Osteocyte (in vitro differentiated cells): ENCODE measurements at regions not wholly inside any gene's neighbourhood (a gene's known extent, or its start where the extent isn't known, plus 50 kb on each side); places are given as distances from the start of the nearest gene placed in this dataset.

Source experiments
- DNase-seq: peaks from one replicate; pipeline ENCODE4 v3.0.0; 2021; ENCODE audit warnings: mixed read lengths; ENCODE audit not compliant: unreplicated experiment; ENCODE audit errors: extremely low spot score
- H3K27ac Mint-ChIP-seq: one replicate; pipeline ENCODE4 v1.8.0; 2021; ENCODE audit warnings: mild to moderate bottlenecking, mixed read lengths; ENCODE audit not compliant: unreplicated experiment
- H3K27me3 Mint-ChIP-seq: one replicate; pipeline ENCODE4 v1.8.0; 2021; ENCODE audit warnings: mixed read lengths; ENCODE audit not compliant: unreplicated experiment
- H3K36me3 Mint-ChIP-seq: one replicate; pipeline ENCODE4 v1.8.0; 2021; ENCODE audit warnings: mixed read lengths; ENCODE audit not compliant: unreplicated experiment
- H3K4me1 Mint-ChIP-seq: one replicate; pipeline ENCODE4 v1.8.0; 2021; ENCODE audit warnings: mixed read lengths; ENCODE audit not compliant: unreplicated experiment
- H3K4me3 Mint-ChIP-seq: one replicate; pipeline ENCODE4 v1.8.0; 2021; ENCODE audit warnings: mild to moderate bottlenecking, moderate library complexity, mixed read lengths; ENCODE audit not compliant: unreplicated experiment
- H3K9me3 Mint-ChIP-seq: one replicate; pipeline ENCODE4 v1.8.0; 2021; ENCODE audit warnings: mixed read lengths; ENCODE audit not compliant: unreplicated experiment
- CTCF ChIP-seq: fragments of 200-600 bp; sonication (generic); IDR thresholded peaks from 2 replicates; pipeline ENCODE4 v1.5.0; 2021; ENCODE audit warnings: antibody characterized with exemption, mild to moderate bottlenecking, moderate library complexity

- no peak for DNase-seq
Measured at GRCh38 chr20:9955646-9956045, 79.1 kb upstream of the ANKEF1 start.

GRCh38 chr20:9949563-9949962 lies 85.2 kb upstream of the ANKEF1 start:
- H3K27me3 Mint-ChIP-seq: peaks cover 43% of the 10 kb centered on the region
- H3K9me3 Mint-ChIP-seq: no peaks in the 10 kb centered on the region
- no peak overlapping the region for H3K27ac Mint-ChIP-seq
- no peak for TF ChIP-seq CTCF
- no peaks in the 10 kb centered on the region for H3K36me3 Mint-ChIP-seq
- no peaks in the 10 kb centered on the region for H3K4me1 Mint-ChIP-seq
- DNase-seq: no peak
- H3K4me3 Mint-ChIP-seq: no peak overlapping the region

More at GRCh38 chr20:9955646-9956045, 79.1 kb upstream of the ANKEF1 start:
- no peaks in the 10 kb centered on the region for H3K4me1 Mint-ChIP-seq
- H3K27ac Mint-ChIP-seq: no peak overlapping the region
- no peaks in the 10 kb centered on the region for H3K36me3 Mint-ChIP-seq
- H3K27me3 Mint-ChIP-seq: peaks cover 32% of the 10 kb centered on the region
- H3K9me3 Mint-ChIP-seq: no peaks in the 10 kb centered on the region
- H3K4me3 Mint-ChIP-seq: no peak overlapping the region
- no peak for TF ChIP-seq CTCF

- Mint-ChIP-seq H3K4me3 (no peak overlapping the region), H3K27me3 (peaks cover 27% of the 10 kb centered on the region), H3K9me3 (no peaks in the 10 kb centered on the region), H3K4me1 (no peaks in the 10 kb centered on the region), H3K27ac (no peak overlapping the region), H3K36me3 (no peaks in the 10 kb centered on the region)
- no peak for DNase-seq
- TF ChIP-seq CTCF: no peak
Measured at GRCh38 chr20:9945408-9945807, 89.4 kb upstream of the ANKEF1 start.

- Mint-ChIP-seq H3K4me3 (no peak overlapping the region), H3K9me3 (no peaks in the 10 kb centered on the region), H3K27me3 (peaks cover 17% of the 10 kb centered on the region), H3K36me3 (no peaks in the 10 kb centered on the region), H3K4me1 (no peaks in the 10 kb centered on the region), H3K27ac (no peak overlapping the region)
- TF ChIP-seq CTCF: no peak
- no peak for DNase-seq
Measured at GRCh38 chr20:9942736-9943135, 92.1 kb upstream of the ANKEF1 start.

GRCh38 chr20:9940329-9940728 lies 94.5 kb upstream of the ANKEF1 start:
- Mint-ChIP-seq H3K4me1 (no peaks in the 10 kb centered on the region), H3K36me3 (no peaks in the 10 kb centered on the region), H3K27ac (no peak overlapping the region), H3K4me3 (no peak overlapping the region), H3K9me3 (no peaks in the 10 kb centered on the region), H3K27me3 (peaks cover 15% of the 10 kb centered on the region)
- TF ChIP-seq CTCF: no peak
- DNase-seq: no peak
